ENCODE measurements at regions not wholly inside any gene's neighbourhood (a gene's known extent, or its start where the extent isn't known, plus 50 kb on each side); places are given as distances from the start of the nearest gene placed in this dataset.

GRCh38 chr3:59600631-59601030 is 550.8 kb upstream of the CFAP20DC start:
- POLR2A ChIA-PET (ENCODE audit: low non-redundant PET): no interaction called here
- Histone ChIP-seq H3K27ac (ENCODE audit: low read depth, low read length, poor library complexity, severe bottlenecking) (no peak overlapping the region), H3K4me1 (ENCODE audit: insufficient read depth, low read length, poor library complexity, severe bottlenecking) (no peaks in the 10 kb centered on the region), H3K9me3 (ENCODE audit: low read depth, low read length, poor library complexity, severe bottlenecking) (no peaks in the 10 kb centered on the region), H3K4me3 (ENCODE audit: low read depth, low read length, poor library complexity, severe bottlenecking) (no peak overlapping the region), H3K27me3 (replicated peaks; ENCODE audit: insufficient read depth, low read depth, low read length, poor library complexity) (no peaks in the 10 kb centered on the region), H3K36me3 (ENCODE audit: insufficient read depth, low read length, poor library complexity, severe bottlenecking) (no peaks in the 10 kb centered on the region)
- no peak for TF ChIP-seq EZH2 (IDR thresholded peaks at IDR 0.05; ENCODE audit: borderline replicate concordance, low read depth, low read length, poor library complexity, severe bottlenecking)
- no peak for TF ChIP-seq CTCF (conservative IDR thresholded peaks at IDR 0.05; ENCODE audit: low read depth, low read length)
- BruUV-seq (replicated peaks): no TSS peak
- intact Hi-C loops (cut with micrococcal nuclease; ENCODE audit: unreplicated experiment): no loop called here
- DNase-seq (ENCODE audit: low spot score): no peak
- CTCF ChIA-PET: no interaction called here

DNA sequence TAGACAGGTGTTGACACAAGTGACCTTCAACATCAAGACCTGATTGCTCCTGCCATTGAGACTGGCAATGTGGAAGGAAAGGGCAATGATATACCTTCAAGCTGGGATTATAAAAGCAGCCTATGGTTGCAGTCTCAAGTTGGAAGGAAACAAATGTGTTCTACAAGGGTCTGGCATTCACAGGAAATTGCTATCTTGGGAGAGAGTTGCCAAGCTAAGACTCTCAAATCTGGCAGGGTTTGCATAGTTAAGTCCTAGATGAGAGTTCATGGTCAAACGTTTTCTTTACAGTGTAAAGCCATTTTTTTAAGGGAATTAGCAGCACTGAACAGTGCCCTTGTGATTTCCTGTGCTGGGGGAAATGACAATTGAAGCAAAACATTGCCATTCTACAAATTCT is 546.9 kb upstream of the CFAP20DC start:
- Histone ChIP-seq H3K36me3 (ENCODE audit: insufficient read depth, low read length, poor library complexity, severe bottlenecking) (no peaks in the 10 kb centered on the region), H3K27ac (ENCODE audit: low read depth, low read length, poor library complexity, severe bottlenecking) (no peak overlapping the region), H3K9me3 (ENCODE audit: low read depth, low read length, poor library complexity, severe bottlenecking) (no peaks in the 10 kb centered on the region), H3K27me3 (replicated peaks; ENCODE audit: insufficient read depth, low read depth, low read length, poor library complexity) (no peaks in the 10 kb centered on the region), H3K4me1 (ENCODE audit: insufficient read depth, low read length, poor library complexity, severe bottlenecking) (no peaks in the 10 kb centered on the region), H3K4me3 (ENCODE audit: low read depth, low read length, poor library complexity, severe bottlenecking) (no peak overlapping the region)
- CTCF ChIA-PET: no interaction called here
- BruUV-seq (replicated peaks): no TSS peak
- no peak for DNase-seq (ENCODE audit: low spot score)
- intact Hi-C loops (cut with micrococcal nuclease; ENCODE audit: unreplicated experiment): no loop called here
- no peak for TF ChIP-seq CTCF (conservative IDR thresholded peaks at IDR 0.05; ENCODE audit: low read depth, low read length)
- TF ChIP-seq EZH2 (IDR thresholded peaks at IDR 0.05; ENCODE audit: borderline replicate concordance, low read depth, low read length, poor library complexity, severe bottlenecking): no peak
- POLR2A ChIA-PET (ENCODE audit: low non-redundant PET): no interaction called here

GRCh38 chr3:59595830-59596229 is 546.0 kb upstream of the CFAP20DC start:
- Histone ChIP-seq H3K4me3 (ENCODE audit: low read depth, low read length, poor library complexity, severe bottlenecking) (no peak overlapping the region), H3K4me1 (ENCODE audit: insufficient read depth, low read length, poor library complexity, severe bottlenecking) (no peaks in the 10 kb centered on the region), H3K27ac (ENCODE audit: low read depth, low read length, poor library complexity, severe bottlenecking) (no peak overlapping the region), H3K27me3 (replicated peaks; ENCODE audit: insufficient read depth, low read depth, low read length, poor library complexity) (no peaks in the 10 kb centered on the region), H3K36me3 (ENCODE audit: insufficient read depth, low read length, poor library complexity, severe bottlenecking) (no peaks in the 10 kb centered on the region), H3K9me3 (ENCODE audit: low read depth, low read length, poor library complexity, severe bottlenecking) (no peaks in the 10 kb centered on the region)
- TF ChIP-seq EZH2 (IDR thresholded peaks at IDR 0.05; ENCODE audit: borderline replicate concordance, low read depth, low read length, poor library complexity, severe bottlenecking) (no peak), CTCF (conservative IDR thresholded peaks at IDR 0.05; ENCODE audit: low read depth, low read length) (no peak)
- ChIA-PET CTCF (no interaction called here), POLR2A (ENCODE audit: low non-redundant PET) (no interaction called here)
- no TSS peak for BruUV-seq (replicated peaks)
- intact Hi-C loops (cut with micrococcal nuclease; ENCODE audit: unreplicated experiment): no loop called here
- DNase-seq (ENCODE audit: low spot score): no peak
